Ovary (tissue), 7 donors: ENCODE measurements at regions not wholly inside any gene's neighbourhood (a gene's known extent, or its start where the extent isn't known, plus 50 kb on each side); places are given as distances from the start of the nearest gene placed in this dataset.

Source experiments
- DNase-seq, 5 donors: peaks; one replicate each; pipeline ENCODE4 v3.0.0-alpha.2; 2019 to 2020
- H3K27ac ChIP-seq, 2 donors: fragments of 200-600 bp; one replicate each; pipeline versions ENCODE4 v1.5.1 to v1.8.0; 2019 to 2022
- H3K27me3 ChIP-seq: fragments of 200-600 bp; one replicate; pipeline ENCODE4 v1.8.0; 2022
- H3K36me3 ChIP-seq: fragments of 200-600 bp; sonication (generic); one replicate; pipeline ENCODE4 v1.5.1; 2019
- H3K4me1 ChIP-seq: one replicate; pipeline ENCODE4 v1.8.1; 2013; ENCODE audit warnings: mild to moderate bottlenecking, moderate library complexity; ENCODE audit not compliant: insufficient read depth
- H3K4me3 ChIP-seq: fragments of 200-600 bp; sonication (generic); one replicate; pipeline ENCODE4 v1.5.1; 2017
- H3K9me3 ChIP-seq, 2 donors: fragments of 200-600 bp in 1 of 2; sonication (generic) in 1 of 2; one replicate each; pipeline versions ENCODE4 v1.5.1 to v1.8.1; 2013 to 2019; ENCODE audit warnings: mild to moderate bottlenecking in 1 of 2, moderate library complexity in 1 of 2
- EP300 ChIP-seq: sonication (generic); formaldehyde crosslinking; IDR thresholded peaks from one replicate; pipeline ENCODE4 v1.6.1; 2017; ENCODE audit warnings: antibody characterized with exemption
- POLR2A ChIP-seq: fragments of 450-650 bp; IDR thresholded peaks from one replicate; pipeline ENCODE4 v1.6.1; 2017; ENCODE audit warnings: antibody characterized with exemption, mild to moderate bottlenecking, moderate library complexity
- WGBS, 3 donors: extraction: QIAGEN DNeasy Blood & Tissue Kit in 1 of 3; methylation state at CpG; one replicate each; pipeline versions ENCODE4 v1.1.5 to v1.1.7; 2013 to 2017; 5-methylcytosine and 5-hydroxymethylcytosine counted together
- intact Hi-C, 4 donors: fragments of 100-400 bp; cut with DNase I; formaldehyde crosslinking; loops; one replicate each; pipeline versions ENCODE4 v1.11.0 to v1.15.1; 2022 to 2023
- TF ChIP-seq, protein P1 (sequence below), 3 donors: fragments of 450-650 bp in 2 of 3; fragments of 200-600 bp in 1 of 3; IDR thresholded peaks; one replicate each; pipeline versions ENCODE4 v1.5.1 to v1.8.0; 2016 to 2022; ENCODE audit warnings: antibody characterized with exemption in 3 of 3, mild to moderate bottlenecking in 1 of 3
- donor health status: DM: no; HTN: no; CAD: no; lungs with moderate emphysema.
- donor health status: DM: no; HTN: no; CAD: no.
- donor health status: Bipolar disorder and iron deficiency.
- donor health status: DM: no; HTN: no; CAD: no.
- donor health status: DM: yes; HTN: yes; CAD: no.

DNA sequence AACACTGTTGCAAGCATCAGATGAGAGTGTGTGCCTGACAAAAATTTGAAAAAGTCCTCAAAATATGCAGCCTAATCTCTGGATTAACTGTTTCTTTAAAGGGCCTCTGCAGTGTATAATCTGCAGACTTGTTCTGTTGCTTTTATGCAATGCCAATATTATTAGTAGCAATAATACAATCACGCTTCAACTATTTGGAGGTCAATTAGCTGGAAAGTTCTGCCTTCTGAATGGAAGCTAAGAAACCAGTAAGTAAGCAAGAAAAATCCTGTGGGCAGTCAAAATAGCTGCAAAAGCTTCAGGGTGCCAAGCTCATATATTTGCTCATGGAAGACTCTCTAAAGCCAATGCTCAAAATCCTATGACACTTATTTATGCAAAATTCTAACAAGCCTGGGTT is 153.2 kb upstream of the NR2F2 start:
- Histone ChIP-seq H3K36me3 (no peaks in the 10 kb centered on the region), H3K4me1 (peaks cover 15% of the 10 kb centered on the region), H3K9me3 (no peaks in the 10 kb centered on the region), H3K27ac (no peak overlapping the region), H3K4me3 (no peak overlapping the region), H3K27me3 (no peaks in the 10 kb centered on the region)
- no peak for TF ChIP-seq EP300
- TF ChIP-seq, protein P1, sequence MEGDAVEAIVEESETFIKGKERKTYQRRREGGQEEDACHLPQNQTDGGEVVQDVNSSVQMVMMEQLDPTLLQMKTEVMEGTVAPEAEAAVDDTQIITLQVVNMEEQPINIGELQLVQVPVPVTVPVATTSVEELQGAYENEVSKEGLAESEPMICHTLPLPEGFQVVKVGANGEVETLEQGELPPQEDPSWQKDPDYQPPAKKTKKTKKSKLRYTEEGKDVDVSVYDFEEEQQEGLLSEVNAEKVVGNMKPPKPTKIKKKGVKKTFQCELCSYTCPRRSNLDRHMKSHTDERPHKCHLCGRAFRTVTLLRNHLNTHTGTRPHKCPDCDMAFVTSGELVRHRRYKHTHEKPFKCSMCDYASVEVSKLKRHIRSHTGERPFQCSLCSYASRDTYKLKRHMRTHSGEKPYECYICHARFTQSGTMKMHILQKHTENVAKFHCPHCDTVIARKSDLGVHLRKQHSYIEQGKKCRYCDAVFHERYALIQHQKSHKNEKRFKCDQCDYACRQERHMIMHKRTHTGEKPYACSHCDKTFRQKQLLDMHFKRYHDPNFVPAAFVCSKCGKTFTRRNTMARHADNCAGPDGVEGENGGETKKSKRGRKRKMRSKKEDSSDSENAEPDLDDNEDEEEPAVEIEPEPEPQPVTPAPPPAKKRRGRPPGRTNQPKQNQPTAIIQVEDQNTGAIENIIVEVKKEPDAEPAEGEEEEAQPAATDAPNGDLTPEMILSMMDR (IDR thresholded peaks at IDR 0.05) = no peak
- TF ChIP-seq POLR2A = no peak
- WGBS, 3 donors = 65 to 75% (median 71%) methylated on average over 1 of the region's 1 CpG
- DNase-seq = no peak
- intact Hi-C loops = no loop called here

DNA sequence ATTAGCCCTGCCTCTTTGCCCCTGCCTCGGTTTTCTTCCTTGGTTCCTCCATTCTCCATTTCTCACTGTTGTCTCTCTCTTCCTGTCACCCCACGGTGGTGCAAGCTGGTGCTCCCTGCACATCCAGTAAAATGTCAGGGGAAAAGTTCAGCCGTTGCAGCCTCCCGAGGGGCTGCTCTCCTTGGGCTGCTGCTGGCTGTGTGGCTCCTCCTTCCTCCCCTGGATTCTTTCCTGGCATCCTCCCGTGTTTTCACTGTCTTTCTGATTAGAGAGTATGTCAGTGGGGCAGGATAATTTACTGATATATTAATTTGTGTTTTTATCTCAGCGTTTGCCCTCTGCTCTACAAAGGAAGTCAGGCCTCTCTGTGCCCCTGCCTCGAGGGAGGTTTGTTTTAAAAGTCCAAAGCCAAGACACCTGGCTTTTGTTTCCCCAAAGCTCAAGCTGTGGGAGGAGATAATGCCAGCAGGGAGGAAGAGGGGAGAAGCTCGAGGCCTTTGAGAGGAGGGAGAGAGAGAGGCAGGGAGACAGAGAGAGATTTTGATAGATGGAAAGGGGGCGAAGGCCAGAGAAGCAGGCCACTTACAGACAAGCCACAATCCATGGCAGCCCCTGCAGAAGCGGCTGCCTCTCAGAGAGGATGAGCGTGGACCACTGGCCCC is 150.3 kb upstream of the NR2F2 start:
- WGBS, 3 donors = 14 to 24% (median 19%) methylated on average over 11 of the region's 11 CpGs
- TF ChIP-seq POLR2A = no peak
- no peak for TF ChIP-seq EP300
- TF ChIP-seq, protein P1 (IDR thresholded peaks at IDR 0.05) = no peak
- Histone ChIP-seq H3K9me3 (no peaks in the 10 kb centered on the region), H3K4me1 (peaks cover 15% of the 10 kb centered on the region), H3K4me3 (no peak overlapping the region), H3K27ac (no peak overlapping the region), H3K36me3 (no peaks in the 10 kb centered on the region), H3K27me3 (no peaks in the 10 kb centered on the region)
- intact Hi-C loops = loop anchor here in 1 of 4 donors (10.0 kb wide), 1 partner anchor 145 kb away; no protein-coding TSS in a partner anchor
- peak in 3 of 5 donors; percentile 30 to 52 (median 37) for DNase-seq

DNA sequence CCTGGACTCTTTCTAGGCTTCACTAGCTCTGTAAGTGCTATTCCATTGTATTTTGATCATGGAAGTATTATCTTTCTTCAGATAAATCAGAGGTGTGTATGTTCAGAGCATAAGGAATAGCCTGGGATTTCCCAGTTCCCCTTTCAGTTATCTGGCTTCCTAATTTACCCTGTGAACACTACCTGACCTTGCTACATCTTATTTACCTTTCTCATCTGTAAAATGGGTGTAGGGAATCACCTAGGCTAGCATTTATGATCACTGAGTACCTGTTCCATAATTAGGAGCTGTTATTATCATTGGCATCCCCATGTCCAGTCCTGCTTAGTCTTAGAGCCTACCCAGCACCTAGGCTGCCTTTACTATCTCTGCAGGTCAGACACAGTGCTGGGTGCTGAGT is 149.3 kb upstream of the NR2F2 start:
- Histone ChIP-seq H3K27me3 (no peaks in the 10 kb centered on the region), H3K4me3 (no peak overlapping the region), H3K9me3 (no peaks in the 10 kb centered on the region), H3K27ac (peak overlapping the region; percentile 53 to 59), H3K36me3 (no peaks in the 10 kb centered on the region), H3K4me1 (peaks cover 15% of the 10 kb centered on the region)
- DNase-seq = no peak
- TF ChIP-seq POLR2A = no peak
- no peak for TF ChIP-seq EP300
- TF ChIP-seq, protein P1 (IDR thresholded peaks at IDR 0.05) = no peak
- intact Hi-C loops = loop anchor here in 1 of 4 donors (10.0 kb wide), 1 partner anchor 144 kb away; no protein-coding TSS in a partner anchor

DNA sequence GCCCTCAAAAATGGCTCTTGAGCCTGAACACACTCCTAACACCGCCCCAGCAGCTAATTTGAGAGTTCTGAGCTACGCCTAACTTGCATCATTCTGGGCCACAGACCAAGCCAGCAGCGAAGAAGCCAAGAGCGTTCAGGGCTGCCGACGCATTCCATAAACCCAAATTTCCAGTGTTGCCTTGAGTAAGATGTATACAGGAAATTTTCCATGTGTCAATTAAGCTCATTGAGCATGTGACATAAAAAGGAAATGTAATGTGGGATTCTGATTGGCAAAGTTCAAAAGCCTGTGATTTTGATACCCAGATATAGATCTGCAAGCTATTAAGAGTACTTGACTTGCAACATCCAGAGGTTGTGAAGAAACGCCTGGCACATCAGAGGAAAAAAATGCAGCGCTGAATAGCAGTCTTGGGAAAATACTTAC is 148.6 kb upstream of the NR2F2 start:
- Histone ChIP-seq H3K4me1 (peaks cover 15% of the 10 kb centered on the region), H3K4me3 (no peak overlapping the region), H3K36me3 (no peaks in the 10 kb centered on the region), H3K9me3 (no peaks in the 10 kb centered on the region), H3K27ac (peak overlapping the region; percentile 53 to 59), H3K27me3 (no peaks in the 10 kb centered on the region)
- peak; percentile 77 to 85 (median 81) for DNase-seq
- intact Hi-C loops = loop anchor here in 1 of 4 donors (10.0 kb wide), 1 partner anchor 143 kb away; no protein-coding TSS in a partner anchor
- 13 to 22% (median 15%) methylated on average over 8 of the region's 8 CpGs for WGBS, 3 donors
- TF ChIP-seq POLR2A (no peak), EP300 (no peak)
- TF ChIP-seq, protein P1 (IDR thresholded peaks at IDR 0.05) = no peak
